Hepatocyte (in vitro differentiated cells): ENCODE measurements at regions not wholly inside any gene's neighbourhood (a gene's known extent, or its start where the extent isn't known, plus 50 kb on each side); places are given as distances from the start of the nearest gene placed in this dataset.

Experiments used
- DNase-seq: peaks from one replicate; pipeline ENCODE4 v3.0.0-alpha.2; 2016; ENCODE audit warnings: low spot score
- H2AFZ ChIP-seq: fragments of 200-600 bp; sonication (generic); 2 replicates; pipeline ENCODE4 v1.6.0; 2016; ENCODE audit warnings: antibody characterized with exemption, mild to moderate bottlenecking
- H3K27ac ChIP-seq: fragments of 200-600 bp; sonication (generic); 2 replicates; pipeline ENCODE4 v1.5.1; 2016; ENCODE audit warnings: mild to moderate bottlenecking
- H3K27me3 ChIP-seq: fragments of 200-600 bp; sonication (generic); 2 replicates; pipeline ENCODE4 v1.6.1; 2016
- H3K36me3 ChIP-seq: fragments of 200-600 bp; sonication (generic); replicated peaks from 2 replicates; pipeline ENCODE4 v1.5.1; 2016; ENCODE audit warnings: low read depth; ENCODE audit not compliant: insufficient read depth
- H3K4me1 ChIP-seq: fragments of 200-600 bp; sonication (generic); 2 replicates; pipeline ENCODE4 v1.5.1; 2016; ENCODE audit warnings: mild to moderate bottlenecking, moderate library complexity; ENCODE audit not compliant: insufficient read depth
- H3K4me2 ChIP-seq: fragments of 200-600 bp; sonication (generic); 2 replicates; pipeline ENCODE4 v1.6.0; 2016
- H3K4me3 ChIP-seq: fragments of 200-600 bp; sonication (generic); 2 replicates; pipeline ENCODE4 v1.5.1; 2016; ENCODE audit warnings: mild to moderate bottlenecking
- H3K79me2 ChIP-seq: fragments of 200-600 bp; sonication (generic); 2 replicates; pipeline ENCODE4 v1.6.0; 2017; ENCODE audit warnings: mild to moderate bottlenecking
- H3K9me2 ChIP-seq: fragments of 200-600 bp; sonication (generic); replicated peaks from 2 replicates; pipeline ENCODE4 v1.6.0; 2017; ENCODE audit warnings: mild to moderate bottlenecking; ENCODE audit not compliant: insufficient read depth
- H3K9me3 ChIP-seq: fragments of 200-600 bp; sonication (generic); 2 replicates; pipeline ENCODE4 v1.5.1; 2016; ENCODE audit warnings: low read depth, mild to moderate bottlenecking
- H4K20me1 ChIP-seq: fragments of 200-600 bp; sonication (generic); 2 replicates; pipeline ENCODE4 v1.6.0; 2016; ENCODE audit warnings: mild to moderate bottlenecking; ENCODE audit not compliant: insufficient read depth, poor library complexity, severe bottlenecking
- EZH2 ChIP-seq: fragments of 200-600 bp; sonication (generic); IDR thresholded peaks from 2 replicates; pipeline ENCODE4 v1.6.1; 2016; ENCODE audit warnings: antibody characterized with exemption, mild to moderate bottlenecking, borderline replicate concordance
- EZH2phosphoT487 ChIP-seq: fragments of 200-600 bp; sonication (generic); IDR thresholded peaks from one replicate; pipeline ENCODE4 v1.6.1; 2018; ENCODE audit warnings: antibody characterized with exemption, mild to moderate bottlenecking, low read depth, moderate library complexity; ENCODE audit not compliant: unreplicated experiment, severe bottlenecking
- WGBS: methylation state at CpG from one replicate; pipeline ENCODE4 v1.1.6; 2016; ENCODE audit warnings: low lambda C conversion rate; ENCODE audit errors: missing lambda C conversion rate; 5-methylcytosine and 5-hydroxymethylcytosine counted together
- TF ChIP-seq, protein P1 (sequence below): fragments of 200-600 bp; sonication (generic); IDR thresholded peaks from 2 replicates; pipeline ENCODE4 v1.5.1; 2016; ENCODE audit warnings: antibody characterized with exemption, mild to moderate bottlenecking; ENCODE audit not compliant: poor library complexity

DNA sequence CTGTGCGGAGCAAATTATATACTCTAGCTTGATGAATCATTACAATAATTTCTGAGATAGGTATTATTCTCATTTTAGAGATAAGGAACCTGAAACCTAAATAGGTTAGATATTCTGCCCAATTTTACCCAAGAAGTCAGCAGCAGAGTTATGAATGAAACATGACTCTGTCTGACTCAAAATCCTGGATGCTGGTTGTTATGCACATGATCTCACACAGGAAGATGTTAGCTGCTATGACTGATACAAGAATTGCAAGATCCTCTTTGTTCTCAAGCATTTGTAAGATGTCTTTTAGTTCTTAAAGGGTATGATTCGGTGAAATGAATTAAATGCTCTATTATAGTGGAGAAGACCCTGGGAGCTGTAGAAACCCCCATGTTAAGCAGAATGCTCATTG lies 447.8 kb downstream of the KIF2B start:
- Histone ChIP-seq H3K4me1 (no peaks in the 10 kb centered on the region), H3K36me3 (no peaks in the 10 kb centered on the region), H3K9me3 (no peaks in the 10 kb centered on the region), H3K79me2 (no peaks in the 10 kb centered on the region), H3K9me2 (no peaks in the 10 kb centered on the region), H3K27ac (no peak overlapping the region), H4K20me1 (no peaks in the 10 kb centered on the region), H2AFZ (no peak overlapping the region), H3K4me3 (no peak overlapping the region), H3K4me2 (no peak overlapping the region), H3K27me3 (no peaks in the 10 kb centered on the region)
- WGBS, result 90% methylated on average over 2 of the region's 2 CpGs
- no peak for DNase-seq
- TF ChIP-seq EZH2, result no peak
- TF ChIP-seq EZH2phosphoT487, result no peak
- TF ChIP-seq, protein P1, sequence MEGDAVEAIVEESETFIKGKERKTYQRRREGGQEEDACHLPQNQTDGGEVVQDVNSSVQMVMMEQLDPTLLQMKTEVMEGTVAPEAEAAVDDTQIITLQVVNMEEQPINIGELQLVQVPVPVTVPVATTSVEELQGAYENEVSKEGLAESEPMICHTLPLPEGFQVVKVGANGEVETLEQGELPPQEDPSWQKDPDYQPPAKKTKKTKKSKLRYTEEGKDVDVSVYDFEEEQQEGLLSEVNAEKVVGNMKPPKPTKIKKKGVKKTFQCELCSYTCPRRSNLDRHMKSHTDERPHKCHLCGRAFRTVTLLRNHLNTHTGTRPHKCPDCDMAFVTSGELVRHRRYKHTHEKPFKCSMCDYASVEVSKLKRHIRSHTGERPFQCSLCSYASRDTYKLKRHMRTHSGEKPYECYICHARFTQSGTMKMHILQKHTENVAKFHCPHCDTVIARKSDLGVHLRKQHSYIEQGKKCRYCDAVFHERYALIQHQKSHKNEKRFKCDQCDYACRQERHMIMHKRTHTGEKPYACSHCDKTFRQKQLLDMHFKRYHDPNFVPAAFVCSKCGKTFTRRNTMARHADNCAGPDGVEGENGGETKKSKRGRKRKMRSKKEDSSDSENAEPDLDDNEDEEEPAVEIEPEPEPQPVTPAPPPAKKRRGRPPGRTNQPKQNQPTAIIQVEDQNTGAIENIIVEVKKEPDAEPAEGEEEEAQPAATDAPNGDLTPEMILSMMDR, result no peak

DNA sequence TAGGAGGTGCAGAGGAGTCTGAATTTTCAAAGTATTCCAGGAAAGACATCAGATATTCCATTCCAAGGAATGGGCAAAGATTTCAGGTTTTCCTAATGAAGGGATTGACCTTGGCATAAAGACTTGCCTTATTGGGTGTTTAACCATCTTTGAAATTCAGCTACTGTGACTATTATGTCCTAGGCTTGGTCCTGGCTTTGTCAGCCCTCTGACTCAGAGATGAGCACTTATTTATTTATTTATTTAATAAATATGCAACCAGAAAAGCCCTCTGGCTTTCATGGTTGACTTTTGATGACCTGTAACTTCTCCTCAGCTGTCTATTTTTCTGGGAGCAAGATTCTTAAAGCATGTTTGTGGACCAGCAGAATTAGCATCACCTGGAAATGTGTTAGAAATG lies 455.1 kb downstream of the KIF2B start:
- H3K4me2 ChIP-seq, result no peak overlapping the region
- H3K79me2 ChIP-seq, result no peaks in the 10 kb centered on the region
- H3K36me3 ChIP-seq, result no peaks in the 10 kb centered on the region
- H3K27ac ChIP-seq, result no peak overlapping the region
- no peak overlapping the region for H2AFZ ChIP-seq
- H3K9me2 ChIP-seq, result no peaks in the 10 kb centered on the region
- DNase-seq, result no peak
- TF ChIP-seq EZH2phosphoT487, result no peak
- no peak for TF ChIP-seq EZH2
- TF ChIP-seq, protein P1, result no peak
- H3K4me1 ChIP-seq, result no peaks in the 10 kb centered on the region
- no peak overlapping the region for H3K4me3 ChIP-seq
- no peaks in the 10 kb centered on the region for H4K20me1 ChIP-seq
- no peaks in the 10 kb centered on the region for H3K9me3 ChIP-seq
- H3K27me3 ChIP-seq, result no peaks in the 10 kb centered on the region

DNA sequence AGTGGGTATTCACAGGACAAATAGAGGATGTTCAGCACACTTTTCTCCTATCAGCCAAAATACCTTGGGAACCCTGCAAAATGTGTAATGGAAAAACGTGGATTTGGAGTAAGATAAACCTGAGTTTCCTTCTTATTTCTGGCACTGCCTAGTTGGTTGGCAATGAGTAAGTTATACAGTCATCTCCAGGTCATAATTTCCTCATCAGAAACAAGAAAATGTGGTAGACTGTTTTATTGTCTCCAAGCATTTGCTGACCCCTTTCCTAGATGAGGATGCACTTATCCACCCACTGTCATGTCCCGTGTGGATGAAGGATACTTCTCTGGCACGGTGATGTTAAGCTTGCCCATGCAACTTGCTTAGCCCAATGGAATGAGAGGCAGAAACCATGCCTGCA lies 458.0 kb downstream of the KIF2B start:
- Histone ChIP-seq H3K36me3 (no peaks in the 10 kb centered on the region), H3K9me3 (no peaks in the 10 kb centered on the region), H3K79me2 (no peaks in the 10 kb centered on the region), H3K9me2 (no peaks in the 10 kb centered on the region), H3K4me1 (no peaks in the 10 kb centered on the region), H3K4me2 (no peak overlapping the region), H4K20me1 (no peaks in the 10 kb centered on the region), H3K27ac (no peak overlapping the region), H3K4me3 (no peak overlapping the region), H2AFZ (no peak overlapping the region), H3K27me3 (no peaks in the 10 kb centered on the region)
- TF ChIP-seq, protein P1, result no peak
- no peak for TF ChIP-seq EZH2phosphoT487
- no peak for TF ChIP-seq EZH2
- DNase-seq, result no peak
- WGBS, result 78% methylated on average over 3 of the region's 3 CpGs

DNA sequence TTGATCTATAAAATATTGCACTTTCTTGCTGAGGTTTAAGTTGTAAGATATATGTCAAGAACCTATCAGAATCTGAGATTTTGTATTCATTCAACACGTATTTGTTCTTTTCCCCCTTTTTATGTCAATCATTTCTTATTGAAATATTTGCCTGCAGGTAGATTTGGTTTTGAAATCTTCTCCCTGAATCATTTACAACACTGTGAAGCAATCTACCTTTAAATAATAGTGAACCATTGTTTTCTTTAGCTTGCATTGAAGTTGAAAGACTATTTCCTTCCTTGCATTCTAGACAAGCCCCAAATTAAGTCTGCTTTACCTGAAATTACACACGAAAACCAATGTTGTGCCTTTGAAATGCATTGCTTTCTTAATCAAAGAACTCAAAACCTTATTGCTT lies 460.2 kb downstream of the KIF2B start:
- no peaks in the 10 kb centered on the region for H3K4me1 ChIP-seq
- H3K27me3 ChIP-seq, result no peaks in the 10 kb centered on the region
- WGBS, result 73% methylated on average over 2 of the region's 2 CpGs
- H2AFZ ChIP-seq, result no peak overlapping the region
- TF ChIP-seq EZH2 (no peak), EZH2phosphoT487 (no peak)
- TF ChIP-seq, protein P1, result no peak
- H3K9me2 ChIP-seq, result no peaks in the 10 kb centered on the region
- H4K20me1 ChIP-seq, result no peaks in the 10 kb centered on the region
- H3K4me3 ChIP-seq, result no peak overlapping the region
- H3K36me3 ChIP-seq, result no peaks in the 10 kb centered on the region
- no peak overlapping the region for H3K4me2 ChIP-seq
- H3K79me2 ChIP-seq, result no peaks in the 10 kb centered on the region
- no peak overlapping the region for H3K27ac ChIP-seq
- H3K9me3 ChIP-seq, result no peaks in the 10 kb centered on the region
- DNase-seq, result no peak
